ENCODE measurements at regions not wholly inside any gene's neighbourhood (a gene's known extent, or its start where the extent isn't known, plus 50 kb on each side); places are given as distances from the start of the nearest gene placed in this dataset.

GRCh38 chr12:27907766-27908165 is 64.8 kb downstream of the PTHLH start:
- no peaks in the 10 kb centered on the region for H3K4me1 ChIP-seq
- TF ChIP-seq CTCF (IDR thresholded peaks at IDR 0.05; ENCODE audit: borderline replicate concordance), result no peak
- no peaks in the 10 kb centered on the region for H3K9me3 ChIP-seq (replicated peaks)
- no peak overlapping the region for H3K27ac ChIP-seq (replicated peaks)
- no peak for DNase-seq
- H3K4me3 ChIP-seq, result no peak overlapping the region
- no peaks in the 10 kb centered on the region for H3K36me3 ChIP-seq
- intact Hi-C loops (cut with micrococcal nuclease), result no loop called here
- H3K27me3 ChIP-seq (ENCODE audit: low read depth), result no peaks in the 10 kb centered on the region

GRCh38 chr12:27906658-27907473 is 65.7 kb downstream of the PTHLH start:
- no peaks in the 10 kb centered on the region for H3K27me3 ChIP-seq (ENCODE audit: low read depth)
- H3K27ac ChIP-seq (replicated peaks), result no peak overlapping the region
- DNase-seq, result no peak
- no peak for TF ChIP-seq CTCF (IDR thresholded peaks at IDR 0.05; ENCODE audit: borderline replicate concordance)
- no peaks in the 10 kb centered on the region for H3K4me1 ChIP-seq
- no peaks in the 10 kb centered on the region for H3K9me3 ChIP-seq (replicated peaks)
- no peak overlapping the region for H3K4me3 ChIP-seq
- intact Hi-C loops (cut with micrococcal nuclease), result no loop called here
- no peaks in the 10 kb centered on the region for H3K36me3 ChIP-seq

- H3K27ac ChIP-seq (replicated peaks), result no peak overlapping the region
- no peaks in the 10 kb centered on the region for H3K9me3 ChIP-seq (replicated peaks)
- no peak for DNase-seq
- intact Hi-C loops (cut with micrococcal nuclease), result no loop called here
- no peaks in the 10 kb centered on the region for H3K4me1 ChIP-seq
- TF ChIP-seq CTCF (IDR thresholded peaks at IDR 0.05; ENCODE audit: borderline replicate concordance), result no peak
- no peak overlapping the region for H3K4me3 ChIP-seq
- no peaks in the 10 kb centered on the region for H3K36me3 ChIP-seq
- no peaks in the 10 kb centered on the region for H3K27me3 ChIP-seq (ENCODE audit: low read depth)
These were observed 66.4 kb downstream of the PTHLH start for GRCh38 chr12:27906127-27906500.

GRCh38 chr12:27905285-27906126 is 67.0 kb downstream of the PTHLH start:
- TF ChIP-seq CTCF (IDR thresholded peaks at IDR 0.05; ENCODE audit: borderline replicate concordance), result no peak
- Histone ChIP-seq H3K9me3 (replicated peaks) (no peaks in the 10 kb centered on the region), H3K36me3 (no peaks in the 10 kb centered on the region), H3K4me1 (no peaks in the 10 kb centered on the region), H3K27me3 (ENCODE audit: low read depth) (no peaks in the 10 kb centered on the region), H3K4me3 (no peak overlapping the region), H3K27ac (replicated peaks) (no peak overlapping the region)
- intact Hi-C loops (cut with micrococcal nuclease), result no loop called here
- no peak for DNase-seq

GRCh38 chr12:27902651-27903050 is 69.9 kb downstream of the PTHLH start:
- intact Hi-C loops (cut with micrococcal nuclease), result no loop called here
- Histone ChIP-seq H3K36me3 (no peaks in the 10 kb centered on the region), H3K9me3 (replicated peaks) (no peaks in the 10 kb centered on the region), H3K4me1 (no peaks in the 10 kb centered on the region), H3K27me3 (ENCODE audit: low read depth) (no peaks in the 10 kb centered on the region), H3K4me3 (no peak overlapping the region), H3K27ac (replicated peaks) (no peak overlapping the region)
- no peak for TF ChIP-seq CTCF (IDR thresholded peaks at IDR 0.05; ENCODE audit: borderline replicate concordance)
- no peak for DNase-seq
